HUES48 (cell line): ENCODE measurements at regions not wholly inside any gene's neighbourhood (a gene's known extent, or its start where the extent isn't known, plus 50 kb on each side); places are given as distances from the start of the nearest gene placed in this dataset.

Experiments used
- H3K27ac ChIP-seq: one replicate; pipeline ENCODE4 v1.7.0; 2013; ENCODE audit warnings: low read depth, low read length, inconsistent platforms
- H3K27me3 ChIP-seq: 2 replicates; pipeline ENCODE4 v1.6.1; 2013; ENCODE audit warnings: mild to moderate bottlenecking, low read length; ENCODE audit not compliant: control insufficient read depth, insufficient read depth
- H3K36me3 ChIP-seq: 2 replicates; pipeline ENCODE4 v1.6.1; 2013; ENCODE audit warnings: low read length; ENCODE audit not compliant: control insufficient read depth, insufficient read depth
- H3K4me1 ChIP-seq: 2 replicates; pipeline ENCODE4 v1.6.1; 2013; ENCODE audit warnings: mild to moderate bottlenecking, low read length; ENCODE audit not compliant: control insufficient read depth, insufficient read depth
- H3K4me3 ChIP-seq: 2 replicates; pipeline ENCODE4 v1.5.1; 2013; ENCODE audit warnings: mild to moderate bottlenecking, low read depth, low read length
- H3K9ac ChIP-seq: 2 replicates; pipeline ENCODE4 v1.6.1; 2013; ENCODE audit warnings: mild to moderate bottlenecking, low read depth, low read length, moderate library complexity
- H3K9me3 ChIP-seq: 2 replicates; pipeline ENCODE4 v1.6.1; 2013; ENCODE audit warnings: low read length; ENCODE audit not compliant: control insufficient read depth, insufficient read depth

DNA sequence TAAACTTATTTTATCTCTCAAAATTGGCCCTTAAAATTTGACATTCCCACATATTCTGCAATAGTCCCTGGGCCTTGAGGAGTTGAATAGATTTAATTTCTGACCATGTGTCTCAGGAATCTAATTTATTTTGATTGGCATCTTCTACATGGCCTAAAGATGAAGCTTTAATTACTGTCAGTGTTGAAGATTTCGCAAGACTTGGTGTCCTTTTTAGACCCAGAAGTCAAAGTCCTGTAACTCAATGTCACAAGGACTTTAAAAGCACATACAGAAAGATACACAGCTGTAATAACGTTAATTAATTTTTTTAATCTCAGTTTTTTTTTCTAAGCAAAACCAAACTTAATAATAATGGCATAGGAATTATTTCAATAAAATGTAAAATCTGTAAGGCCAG, 163.9 kb downstream of the SUCNR1 start:
- Histone ChIP-seq H3K4me3 (no peak overlapping the region), H3K9ac (no peak overlapping the region), H3K27ac (no peak overlapping the region), H3K4me1 (no peaks in the 10 kb centered on the region), H3K36me3 (no peaks in the 10 kb centered on the region), H3K27me3 (no peaks in the 10 kb centered on the region), H3K9me3 (peaks cover 42% of the 10 kb centered on the region)

DNA sequence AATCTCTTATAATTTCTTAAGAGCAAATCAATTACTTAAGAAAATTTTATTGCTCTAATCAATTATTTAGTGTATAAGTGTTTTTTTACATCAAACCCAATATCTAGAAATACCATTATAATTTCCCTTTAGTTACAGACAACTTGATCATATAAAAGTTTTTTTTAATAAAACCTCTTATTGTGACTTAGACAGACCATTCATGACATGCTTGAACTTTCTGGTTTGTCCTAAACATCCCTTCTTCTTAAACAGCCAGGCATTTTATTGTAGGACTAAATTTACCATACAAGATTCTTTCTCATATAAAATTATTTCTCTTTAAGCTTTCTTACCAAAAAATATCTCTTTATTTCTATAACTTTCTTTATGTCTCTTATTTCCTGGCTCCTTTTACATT, 164.5 kb downstream of the SUCNR1 start:
- no peak overlapping the region for H3K27ac ChIP-seq
- no peak overlapping the region for H3K4me3 ChIP-seq
- no peaks in the 10 kb centered on the region for H3K36me3 ChIP-seq
- no peak overlapping the region for H3K9ac ChIP-seq
- no peaks in the 10 kb centered on the region for H3K4me1 ChIP-seq
- peaks cover 42% of the 10 kb centered on the region for H3K9me3 ChIP-seq
- H3K27me3 ChIP-seq, result no peaks in the 10 kb centered on the region

DNA sequence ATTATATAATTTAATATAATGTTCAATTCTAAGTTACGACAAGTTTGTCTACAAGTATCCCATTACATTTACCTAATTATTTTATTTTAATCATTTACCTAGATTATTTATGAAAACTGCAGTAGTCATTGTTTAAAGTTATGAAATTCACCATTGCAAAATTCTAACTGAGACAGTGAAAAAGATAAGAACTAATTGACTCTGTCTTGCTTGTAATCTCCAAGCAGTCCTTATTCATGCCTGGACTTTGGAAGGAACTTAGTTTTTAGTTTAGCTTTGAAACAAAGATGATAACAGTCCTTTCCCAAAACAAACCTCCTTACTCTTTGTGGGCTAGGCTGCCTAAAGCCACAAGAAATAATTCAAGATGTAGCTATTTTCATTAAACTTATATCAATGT, 165.0 kb downstream of the SUCNR1 start:
- no peaks in the 10 kb centered on the region for H3K36me3 ChIP-seq
- H3K9ac ChIP-seq, result no peak overlapping the region
- H3K9me3 ChIP-seq, result peaks cover 38% of the 10 kb centered on the region
- H3K4me1 ChIP-seq, result no peaks in the 10 kb centered on the region
- H3K27ac ChIP-seq, result no peak overlapping the region
- H3K4me3 ChIP-seq, result no peak overlapping the region
- H3K27me3 ChIP-seq, result no peaks in the 10 kb centered on the region

DNA sequence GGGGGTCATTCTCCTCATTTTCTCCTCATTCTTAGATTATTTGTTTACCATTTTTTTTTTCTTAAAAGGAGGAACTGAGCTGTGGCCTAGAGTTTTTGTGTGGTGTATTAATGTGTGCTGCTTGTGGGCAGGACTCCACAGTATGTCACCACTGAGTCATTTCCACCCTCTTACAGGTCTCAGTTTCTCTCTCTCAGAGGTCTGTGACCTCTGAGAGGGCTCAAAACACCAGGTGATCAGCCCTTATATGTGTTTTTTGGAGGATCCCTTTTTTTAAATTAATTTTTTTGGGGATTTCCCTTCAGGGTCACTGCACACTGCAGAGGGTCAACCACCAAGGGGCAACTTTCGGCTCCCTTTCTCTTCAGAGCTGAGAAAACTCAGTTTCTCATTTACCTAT, 166.4 kb downstream of the SUCNR1 start:
- Histone ChIP-seq H3K4me1 (no peaks in the 10 kb centered on the region), H3K4me3 (no peak overlapping the region), H3K27me3 (no peaks in the 10 kb centered on the region), H3K9ac (no peak overlapping the region), H3K27ac (no peak overlapping the region), H3K36me3 (no peaks in the 10 kb centered on the region), H3K9me3 (peaks cover 31% of the 10 kb centered on the region)

DNA sequence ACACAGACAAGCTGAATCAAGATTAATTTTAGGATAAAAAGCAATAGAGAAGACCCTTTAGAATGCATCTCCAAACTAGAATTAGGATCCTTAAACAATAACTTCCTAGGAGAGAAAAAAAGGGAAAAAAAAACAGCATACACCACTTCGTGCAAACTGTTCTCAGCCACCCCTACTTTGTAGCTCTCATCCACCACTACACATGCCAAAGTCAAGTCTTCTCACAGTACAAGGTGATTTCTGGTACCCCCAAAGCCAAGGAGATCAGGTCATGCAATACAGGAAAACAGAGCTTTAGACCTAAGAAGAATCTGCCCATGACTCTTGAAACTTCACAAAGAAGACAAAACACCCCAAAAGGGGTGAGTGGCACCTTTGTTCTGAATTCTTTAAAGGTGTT, 166.9 kb downstream of the SUCNR1 start:
- H3K9ac ChIP-seq, result no peak overlapping the region
- H3K27ac ChIP-seq, result no peak overlapping the region
- no peaks in the 10 kb centered on the region for H3K36me3 ChIP-seq
- no peaks in the 10 kb centered on the region for H3K4me1 ChIP-seq
- no peaks in the 10 kb centered on the region for H3K27me3 ChIP-seq
- no peak overlapping the region for H3K4me3 ChIP-seq
- H3K9me3 ChIP-seq, result peaks cover 31% of the 10 kb centered on the region

DNA sequence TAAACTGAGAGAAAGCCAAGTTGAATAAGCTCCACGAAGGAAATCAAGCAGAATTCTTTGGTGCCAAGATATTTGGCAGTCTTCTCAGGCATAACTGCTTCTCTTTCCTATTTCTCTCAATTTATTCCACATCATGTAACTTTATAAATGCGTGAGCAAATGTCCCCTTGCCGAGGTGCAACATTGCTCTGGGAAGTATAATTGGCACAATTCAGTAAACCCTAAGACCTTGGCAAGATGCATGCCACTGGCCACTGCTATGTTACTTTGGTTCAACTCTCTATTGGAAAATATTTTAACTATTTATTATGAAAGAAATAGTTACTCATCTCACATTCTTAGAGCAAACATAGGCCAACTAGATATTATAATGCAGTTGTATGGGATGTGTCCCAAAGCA, 170.2 kb downstream of the SUCNR1 start:
- no peaks in the 10 kb centered on the region for H3K36me3 ChIP-seq
- no peak overlapping the region for H3K27ac ChIP-seq
- H3K4me1 ChIP-seq, result no peaks in the 10 kb centered on the region
- H3K9ac ChIP-seq, result no peak overlapping the region
- peaks cover 7% of the 10 kb centered on the region for H3K9me3 ChIP-seq
- no peak overlapping the region for H3K4me3 ChIP-seq
- no peaks in the 10 kb centered on the region for H3K27me3 ChIP-seq

DNA sequence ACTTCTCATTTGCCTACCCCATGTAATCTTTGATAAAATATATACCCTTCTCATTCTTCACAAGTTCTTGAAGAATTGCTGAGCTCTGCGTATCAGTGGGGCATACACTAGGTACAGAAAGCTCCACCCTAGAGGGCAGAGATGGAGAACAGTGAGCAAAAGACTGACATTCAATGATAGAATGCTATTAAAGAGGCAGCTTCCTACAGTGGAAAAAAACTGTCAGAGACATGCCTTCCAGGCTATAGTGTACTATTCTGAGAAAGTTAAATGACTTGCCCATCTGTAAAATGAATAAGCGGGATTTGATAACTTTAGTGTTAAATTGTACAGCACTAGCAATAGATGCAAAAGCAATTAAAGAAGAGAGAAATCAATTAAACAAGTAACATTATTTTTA, 172.8 kb downstream of the SUCNR1 start:
- no peak overlapping the region for H3K27ac ChIP-seq
- H3K9me3 ChIP-seq, result no peaks in the 10 kb centered on the region; the same call in 1 of the 2 replicates
- no peak overlapping the region for H3K4me3 ChIP-seq
- H3K4me1 ChIP-seq, result no peaks in the 10 kb centered on the region
- no peaks in the 10 kb centered on the region for H3K36me3 ChIP-seq
- H3K9ac ChIP-seq, result no peak overlapping the region
- H3K27me3 ChIP-seq, result no peaks in the 10 kb centered on the region

DNA sequence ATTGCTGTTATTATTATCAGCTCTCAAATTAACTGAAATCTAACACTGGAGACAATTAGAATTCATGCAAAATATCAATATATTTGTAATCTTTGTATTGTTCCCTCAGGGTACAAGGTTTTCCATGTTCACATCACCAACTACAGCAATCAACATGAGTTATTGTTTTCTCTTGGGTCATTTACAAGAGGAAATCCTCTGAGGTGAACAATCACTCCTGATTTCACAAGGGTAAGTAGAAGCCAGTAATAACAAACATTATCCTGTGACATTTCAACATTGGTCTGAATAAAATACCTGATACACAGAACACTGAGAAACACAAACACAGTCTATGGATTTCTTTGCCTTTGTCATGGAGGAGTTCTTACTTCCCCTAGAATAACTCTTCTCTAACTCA, 174.0 kb downstream of the SUCNR1 start:
- H3K27ac ChIP-seq, result no peak overlapping the region
- H3K4me1 ChIP-seq, result no peaks in the 10 kb centered on the region
- H3K36me3 ChIP-seq, result no peaks in the 10 kb centered on the region
- H3K27me3 ChIP-seq, result no peaks in the 10 kb centered on the region
- no peaks in the 10 kb centered on the region for H3K9me3 ChIP-seq
- no peak overlapping the region for H3K4me3 ChIP-seq
- H3K9ac ChIP-seq, result no peak overlapping the region

DNA sequence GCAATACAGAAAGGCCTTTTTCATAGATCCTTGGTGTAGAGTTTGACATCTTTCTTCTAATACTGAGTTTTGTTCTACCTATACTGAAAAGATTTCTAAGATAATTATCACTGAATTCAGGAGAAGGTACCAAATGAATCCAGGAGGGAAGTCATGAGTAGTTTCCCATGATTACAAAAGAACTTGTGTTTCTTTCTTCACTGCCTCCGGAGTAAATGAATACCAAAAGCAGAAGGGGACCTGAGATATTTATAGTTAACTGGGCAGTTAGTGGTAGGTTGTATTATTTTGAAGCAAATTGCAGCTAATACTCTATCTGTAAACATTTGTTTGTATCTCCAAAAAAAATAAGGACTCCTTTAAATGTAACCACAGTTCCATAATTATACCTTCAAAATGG, 175.4 kb downstream of the SUCNR1 start:
- H3K4me1 ChIP-seq, result no peaks in the 10 kb centered on the region
- no peak overlapping the region for H3K27ac ChIP-seq
- H3K36me3 ChIP-seq, result no peaks in the 10 kb centered on the region
- H3K9me3 ChIP-seq, result no peaks in the 10 kb centered on the region
- H3K4me3 ChIP-seq, result no peak overlapping the region
- H3K9ac ChIP-seq, result no peak overlapping the region
- H3K27me3 ChIP-seq, result no peaks in the 10 kb centered on the region

DNA sequence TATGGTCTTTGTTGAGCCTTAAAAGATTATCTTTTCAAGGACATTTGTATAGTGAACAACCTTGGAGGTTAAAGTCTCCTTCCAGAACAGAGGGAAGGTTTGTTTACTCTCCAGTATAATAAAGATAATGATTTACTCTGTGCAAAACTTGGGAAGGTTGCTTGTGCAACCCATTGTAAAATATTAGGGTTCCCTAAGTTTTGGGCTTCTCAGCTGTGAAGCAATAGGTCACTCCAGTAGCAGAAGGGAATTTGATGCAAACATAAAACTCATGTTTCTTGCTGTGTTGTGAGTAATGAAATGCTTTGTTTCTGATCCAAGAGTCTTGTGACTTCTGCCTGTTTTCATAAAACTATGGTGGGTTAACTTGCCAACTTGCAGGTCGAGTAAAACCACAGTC, 177.5 kb downstream of the SUCNR1 start:
- Histone ChIP-seq H3K4me3 (no peak overlapping the region), H3K9ac (no peak overlapping the region), H3K4me1 (no peaks in the 10 kb centered on the region), H3K9me3 (no peaks in the 10 kb centered on the region), H3K27me3 (no peaks in the 10 kb centered on the region), H3K36me3 (no peaks in the 10 kb centered on the region), H3K27ac (no peak overlapping the region)

DNA sequence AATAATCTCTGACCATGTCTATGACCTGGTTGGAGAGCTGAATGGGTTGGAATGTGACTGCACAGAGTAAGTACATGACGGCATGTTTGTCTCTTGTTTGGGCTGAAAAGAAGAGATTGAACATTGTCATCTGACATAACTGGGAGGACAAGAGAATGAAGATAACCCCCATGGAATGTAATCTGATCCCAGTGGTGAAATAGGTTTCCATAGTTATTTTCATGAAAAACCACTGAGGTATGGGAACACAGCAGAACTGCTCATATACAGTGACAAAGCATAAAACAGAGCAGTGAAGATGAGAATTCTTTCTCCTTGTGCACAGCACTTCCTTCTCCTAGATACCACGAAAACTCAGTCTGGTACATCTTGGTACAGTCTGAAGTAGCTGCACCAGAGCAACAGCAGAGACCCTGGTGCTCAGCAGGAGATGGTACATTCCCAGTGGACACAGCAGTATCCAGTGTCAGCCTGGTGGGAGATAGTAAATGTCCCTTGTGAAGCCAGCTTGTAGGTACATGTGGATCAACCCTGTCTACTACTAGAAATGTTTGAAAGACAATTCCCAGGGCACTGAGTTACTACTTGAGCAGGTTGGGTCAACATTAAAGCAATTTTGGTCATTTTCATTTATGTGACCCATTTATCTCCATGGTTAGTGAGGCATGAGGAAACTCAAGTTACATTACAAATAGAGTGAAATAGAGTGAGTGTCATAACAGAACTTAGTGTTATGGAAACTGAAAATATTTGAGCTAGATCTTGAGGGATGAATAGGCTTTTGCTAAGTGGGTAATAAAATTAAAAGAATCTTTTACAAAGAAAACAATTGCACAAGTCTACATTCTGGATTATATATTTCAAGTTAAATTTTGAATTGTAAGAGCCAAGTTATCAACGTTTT, 178.3 kb downstream of the SUCNR1 start:
- H3K27ac ChIP-seq, result no peak overlapping the region
- no peak overlapping the region for H3K9ac ChIP-seq
- no peak overlapping the region for H3K4me3 ChIP-seq
- no peaks in the 10 kb centered on the region for H3K27me3 ChIP-seq
- no peaks in the 10 kb centered on the region for H3K9me3 ChIP-seq
- no peaks in the 10 kb centered on the region for H3K36me3 ChIP-seq
- 0 out of 2 replicates have a peak, but pooled peaks cover 4% of the 10 kb centered on the region for H3K4me1 ChIP-seq
